ENCODE measurements at regions not wholly inside any gene's neighbourhood (a gene's known extent, or its start where the extent isn't known, plus 50 kb on each side); places are given as distances from the start of the nearest gene placed in this dataset.

DNA sequence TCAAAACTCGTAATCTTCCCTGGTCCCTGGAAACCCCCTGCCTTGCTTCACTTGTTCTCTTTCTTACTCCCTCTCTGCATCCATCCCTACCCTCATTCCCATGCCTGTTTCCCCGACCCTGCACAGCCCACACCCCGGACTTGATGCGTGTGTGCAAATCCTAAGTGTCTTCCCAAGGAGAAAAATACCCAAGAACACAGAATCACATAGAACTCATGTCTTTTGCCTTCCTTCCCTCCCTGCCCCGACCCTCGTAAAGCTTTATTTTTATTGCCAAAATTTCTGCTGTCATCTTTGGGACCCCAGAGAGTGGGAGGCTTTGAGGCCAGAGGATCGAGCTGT lies 169.6 kb upstream of the PMEPA1 start:
- ChIA-PET POLR2A (ENCODE audit: low non-redundant PET) (no interaction called here), CTCF (no interaction called here)
- TF ChIP-seq, protein P1, sequence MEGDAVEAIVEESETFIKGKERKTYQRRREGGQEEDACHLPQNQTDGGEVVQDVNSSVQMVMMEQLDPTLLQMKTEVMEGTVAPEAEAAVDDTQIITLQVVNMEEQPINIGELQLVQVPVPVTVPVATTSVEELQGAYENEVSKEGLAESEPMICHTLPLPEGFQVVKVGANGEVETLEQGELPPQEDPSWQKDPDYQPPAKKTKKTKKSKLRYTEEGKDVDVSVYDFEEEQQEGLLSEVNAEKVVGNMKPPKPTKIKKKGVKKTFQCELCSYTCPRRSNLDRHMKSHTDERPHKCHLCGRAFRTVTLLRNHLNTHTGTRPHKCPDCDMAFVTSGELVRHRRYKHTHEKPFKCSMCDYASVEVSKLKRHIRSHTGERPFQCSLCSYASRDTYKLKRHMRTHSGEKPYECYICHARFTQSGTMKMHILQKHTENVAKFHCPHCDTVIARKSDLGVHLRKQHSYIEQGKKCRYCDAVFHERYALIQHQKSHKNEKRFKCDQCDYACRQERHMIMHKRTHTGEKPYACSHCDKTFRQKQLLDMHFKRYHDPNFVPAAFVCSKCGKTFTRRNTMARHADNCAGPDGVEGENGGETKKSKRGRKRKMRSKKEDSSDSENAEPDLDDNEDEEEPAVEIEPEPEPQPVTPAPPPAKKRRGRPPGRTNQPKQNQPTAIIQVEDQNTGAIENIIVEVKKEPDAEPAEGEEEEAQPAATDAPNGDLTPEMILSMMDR (conservative IDR thresholded peaks at IDR 0.05; ENCODE audit: low read depth) = no peak
- H3K27ac ChIP-seq = no peak overlapping the region
- DNase-seq (ENCODE audit: low spot score) = no peak

DNA sequence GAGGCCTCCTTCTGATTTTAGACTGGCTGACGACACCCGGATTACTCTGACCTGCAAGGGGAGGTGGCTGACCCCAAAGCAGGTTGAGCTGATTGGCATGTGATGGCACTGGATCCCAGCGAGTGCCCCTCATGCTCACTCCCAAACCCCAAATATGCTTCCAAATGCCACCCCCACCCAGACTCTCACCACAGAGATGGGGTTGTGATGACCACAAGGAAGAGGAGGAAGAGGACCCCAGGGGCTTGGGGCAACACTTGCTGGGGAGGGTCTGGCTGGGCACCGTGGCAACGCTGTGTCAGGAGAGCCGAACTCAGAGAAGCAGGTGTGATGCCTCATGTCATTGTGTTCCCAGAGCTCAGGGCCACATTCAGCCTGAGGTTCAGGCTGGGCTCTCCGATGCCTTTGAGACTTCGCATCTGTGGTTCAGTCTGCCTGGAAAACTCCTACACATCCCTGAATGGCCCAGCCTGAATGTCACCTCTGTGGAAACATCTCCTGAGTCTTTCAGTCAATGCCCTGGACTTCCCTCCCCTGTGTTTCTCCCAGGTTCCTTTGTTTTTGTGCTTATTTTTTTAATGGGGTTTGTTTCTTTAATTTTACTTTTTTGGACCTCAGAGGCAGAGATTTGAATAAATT lies 169.1 kb upstream of the PMEPA1 start:
- ChIA-PET POLR2A (ENCODE audit: low non-redundant PET) (no interaction called here), CTCF (no interaction called here)
- no peak overlapping the region for H3K27ac ChIP-seq
- no peak for DNase-seq (ENCODE audit: low spot score)
- TF ChIP-seq, protein P1 (conservative IDR thresholded peaks at IDR 0.05; ENCODE audit: low read depth) = no peak

DNA sequence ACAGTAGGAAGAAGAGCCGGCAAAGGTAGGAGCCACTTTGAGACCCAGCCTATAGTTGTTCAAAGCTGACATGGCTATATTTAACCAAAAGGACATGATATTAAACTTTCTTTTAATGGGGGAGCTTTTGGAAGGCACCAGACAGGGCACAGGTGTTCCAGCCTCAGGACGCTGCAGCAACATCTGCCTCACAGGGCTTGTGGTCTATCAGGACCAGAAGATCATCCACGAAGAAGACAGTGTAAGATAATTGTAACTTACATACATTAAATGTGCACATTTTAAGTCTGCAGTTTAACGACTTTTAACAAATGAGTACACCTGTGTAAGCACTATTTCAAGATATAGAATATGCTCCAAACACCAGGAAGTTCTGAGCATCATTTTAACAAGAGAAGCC lies 168.2 kb upstream of the PMEPA1 start:
- no peak for DNase-seq (ENCODE audit: low spot score)
- ChIA-PET POLR2A (ENCODE audit: low non-redundant PET) (no interaction called here), CTCF (no interaction called here)
- H3K27ac ChIP-seq = no peak overlapping the region
- TF ChIP-seq, protein P1 (conservative IDR thresholded peaks at IDR 0.05; ENCODE audit: low read depth) = no peak

DNA sequence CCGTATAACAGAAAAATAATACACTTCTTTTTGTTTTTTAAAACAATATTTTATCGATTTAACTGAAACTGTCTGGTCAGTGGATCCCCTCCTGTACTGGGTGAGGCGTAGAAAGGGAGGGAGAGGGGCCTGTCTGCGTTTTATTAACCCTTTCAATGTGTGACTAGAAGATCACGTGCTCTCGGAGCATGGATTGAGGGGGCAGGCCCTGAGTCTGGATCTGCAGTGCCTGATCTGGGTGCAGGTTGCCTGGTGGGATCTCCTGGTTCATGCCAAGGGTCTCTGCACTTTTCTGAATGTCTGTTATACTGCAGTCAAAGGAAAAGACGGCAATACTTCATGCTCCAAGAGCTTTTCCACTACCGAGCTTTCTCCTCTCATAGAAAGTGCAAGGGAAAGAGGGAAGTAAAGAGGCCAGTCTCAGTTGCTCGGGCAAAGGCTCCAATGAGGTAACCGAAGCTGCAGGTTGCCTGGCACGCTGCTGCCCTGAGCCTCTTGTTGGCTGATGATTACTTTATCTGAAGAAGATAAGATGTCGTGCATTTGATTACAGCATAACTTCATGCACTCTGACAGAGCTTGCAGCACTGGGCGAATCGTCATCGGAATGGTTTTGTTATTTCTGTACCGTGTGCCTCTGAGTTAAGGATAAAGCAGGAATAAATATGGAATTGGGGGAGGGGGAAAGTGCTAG lies 167.5 kb upstream of the PMEPA1 start:
- POLR2A ChIA-PET (ENCODE audit: low non-redundant PET) = no interaction called here
- H3K27ac ChIP-seq = no peak overlapping the region
- TF ChIP-seq, protein P1 (conservative IDR thresholded peaks at IDR 0.05; ENCODE audit: low read depth) = no peak
- no peak for DNase-seq (ENCODE audit: low spot score)
- CTCF ChIA-PET = no interaction called here

DNA sequence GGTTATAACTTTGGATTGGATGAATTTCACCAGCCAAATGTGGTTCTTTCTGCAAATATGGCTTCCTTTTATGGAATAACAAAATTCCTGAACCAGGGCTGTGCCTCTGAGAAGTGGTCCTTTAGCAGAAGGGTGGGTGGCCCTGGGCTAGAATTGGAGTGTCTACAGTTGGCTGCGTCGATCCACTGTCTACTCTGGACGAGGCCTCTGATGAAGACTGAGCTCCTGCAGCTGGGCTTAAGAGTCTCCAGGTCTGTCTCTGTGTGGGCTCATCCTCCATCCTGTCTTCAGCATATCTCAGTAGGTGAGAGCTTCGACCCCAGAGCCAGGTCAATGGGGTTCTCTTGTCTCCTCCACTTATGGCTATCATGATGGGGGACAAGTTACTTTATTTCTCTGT lies 166.3 kb upstream of the PMEPA1 start:
- POLR2A ChIA-PET (ENCODE audit: low non-redundant PET) = no interaction called here
- CTCF ChIA-PET = interaction anchor here (0.6 kb wide), 1 partner anchor 178 kb away, joined by 3 read pairs; no protein-coding TSS in a partner anchor
- TF ChIP-seq, protein P1 (conservative IDR thresholded peaks at IDR 0.05; ENCODE audit: low read depth) = no peak
- no peak overlapping the region for H3K27ac ChIP-seq
- DNase-seq (ENCODE audit: low spot score) = no peak

DNA sequence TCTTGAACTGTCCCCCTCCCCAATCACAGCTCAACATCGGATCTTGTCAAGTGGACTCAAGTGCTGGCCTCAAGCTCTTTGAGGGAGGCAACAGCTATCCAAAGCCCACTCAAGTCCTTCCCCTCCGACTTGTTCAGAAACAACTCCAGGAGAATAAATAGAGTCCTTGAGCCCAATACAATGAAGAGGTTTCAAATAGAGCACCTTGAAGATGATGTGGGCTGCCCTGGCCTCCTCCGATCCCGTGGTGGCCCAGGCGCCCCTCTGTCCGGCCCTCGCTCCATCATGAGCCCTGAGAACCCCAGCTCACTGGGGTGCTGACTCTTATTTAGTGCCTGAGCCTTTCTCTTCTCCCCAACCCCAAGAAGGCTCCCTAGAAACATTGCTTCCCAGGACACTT lies 164.3 kb upstream of the PMEPA1 start:
- TF ChIP-seq, protein P1 (conservative IDR thresholded peaks at IDR 0.05; ENCODE audit: low read depth) = no peak
- no peak overlapping the region for H3K27ac ChIP-seq
- no peak for DNase-seq (ENCODE audit: low spot score)
- ChIA-PET CTCF (no interaction called here), POLR2A (ENCODE audit: low non-redundant PET) (no interaction called here)

All from RWPE1 (cell line).